NCI-H1092 (cell line): ENCODE measurements at regions not wholly inside any gene's neighbourhood (a gene's known extent, or its start where the extent isn't known, plus 50 kb on each side); places are given as distances from the start of the nearest gene placed in this dataset.

Experiments
- DNase-seq: peaks from one replicate; lab custom pipeline; 2025; lab: John Stamatoyannopoulos, UW

GRCh38 chr10:83250396-83250795, 888.9 kb upstream of the GHITM start:
- no peak for DNase-seq

DNA sequence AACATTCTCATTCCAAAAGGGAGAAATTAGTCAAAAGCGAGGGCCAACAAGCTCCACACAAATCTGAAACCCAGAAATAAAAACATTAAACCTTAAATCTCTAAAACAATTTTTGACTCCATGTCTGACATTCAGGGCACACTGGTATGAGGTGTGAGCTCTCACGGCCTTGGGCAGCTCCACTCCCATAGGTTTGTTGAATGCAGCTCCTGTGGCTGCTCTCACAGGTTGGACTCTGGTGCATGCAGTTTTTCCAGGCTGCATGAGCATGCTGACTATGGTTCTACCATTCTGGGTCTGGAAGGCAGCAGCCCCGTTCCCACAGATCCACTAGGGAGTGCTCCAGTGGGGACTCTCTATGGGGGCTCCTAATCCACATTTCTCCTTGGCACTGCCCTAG, 887.1 kb upstream of the GHITM start:
- DNase-seq = no peak

DNA sequence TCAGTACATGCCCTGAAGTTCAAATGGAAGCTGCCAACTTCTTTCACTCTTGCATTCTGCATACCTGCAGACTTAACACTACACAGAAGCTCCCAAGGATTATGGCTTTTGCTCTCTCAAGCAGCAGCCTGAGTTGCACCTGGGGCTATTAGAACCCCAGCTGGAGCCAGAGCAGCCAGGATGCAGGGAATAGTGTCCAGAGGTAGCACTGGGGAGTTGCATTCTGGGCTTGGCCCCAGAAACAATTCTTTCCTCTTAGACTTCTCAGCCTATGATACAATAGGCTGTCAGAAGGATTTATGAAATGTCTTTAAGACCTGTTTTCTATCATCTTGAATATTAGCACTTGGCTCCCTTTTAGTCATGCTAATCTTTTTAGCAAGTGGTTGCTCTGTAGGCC, 886.7 kb upstream of the GHITM start:
- DNase-seq = no peak

DNA sequence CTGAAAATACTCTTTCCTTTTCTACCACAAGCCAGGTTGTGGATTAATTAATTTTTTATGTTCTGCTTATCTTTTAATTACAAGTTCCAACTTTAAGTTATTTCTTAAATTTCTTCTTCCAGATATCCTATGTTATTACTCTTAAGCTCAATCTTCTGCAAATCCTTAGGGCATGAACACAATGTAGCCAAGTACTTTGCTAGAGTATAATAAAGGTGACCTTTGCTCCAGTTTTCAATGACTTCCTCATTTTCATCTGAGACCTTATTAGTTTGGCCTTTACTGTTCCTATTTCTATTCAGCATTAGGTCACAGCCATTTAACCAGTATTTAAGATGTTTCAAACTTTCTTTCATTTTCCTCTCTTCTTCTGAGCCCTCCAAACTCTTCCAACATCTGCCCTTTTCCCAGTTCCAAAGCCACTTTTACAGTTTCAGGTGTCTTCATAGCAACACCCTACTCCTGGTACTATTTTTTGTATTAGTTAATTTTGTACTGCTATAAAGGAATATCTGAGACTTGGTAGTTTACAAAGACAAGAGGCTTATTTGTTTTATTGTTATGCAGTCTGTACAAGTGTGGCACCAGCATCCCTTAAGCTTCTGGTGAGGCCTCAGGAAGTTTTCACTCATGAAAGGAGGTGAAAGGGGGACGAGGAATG, 886.2 kb upstream of the GHITM start:
- no peak for DNase-seq

DNA sequence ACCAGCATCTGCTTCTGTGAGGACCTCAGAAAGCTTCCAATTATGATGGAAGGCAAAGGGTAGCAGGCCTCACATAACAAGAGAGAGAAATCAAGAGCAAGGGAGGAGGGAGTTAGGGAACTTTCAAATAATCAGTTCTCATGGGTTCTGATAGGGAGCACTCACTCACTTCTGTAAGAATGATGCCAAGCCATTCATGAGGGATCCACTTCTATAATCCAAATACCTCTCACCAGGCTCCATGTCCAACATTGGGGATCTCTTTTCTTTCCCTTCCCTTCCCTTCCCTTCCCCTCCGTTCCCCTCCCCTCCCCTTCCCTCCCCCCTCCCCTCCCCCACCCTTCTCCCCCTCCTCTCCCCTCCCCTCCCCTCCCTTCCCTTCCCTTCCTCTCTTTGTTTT, 884.6 kb upstream of the GHITM start:
- DNase-seq = no peak

- DNase-seq = no peak
Observed at GRCh38 chr10:83262434-83262833, 876.9 kb upstream of the GHITM start.

DNA sequence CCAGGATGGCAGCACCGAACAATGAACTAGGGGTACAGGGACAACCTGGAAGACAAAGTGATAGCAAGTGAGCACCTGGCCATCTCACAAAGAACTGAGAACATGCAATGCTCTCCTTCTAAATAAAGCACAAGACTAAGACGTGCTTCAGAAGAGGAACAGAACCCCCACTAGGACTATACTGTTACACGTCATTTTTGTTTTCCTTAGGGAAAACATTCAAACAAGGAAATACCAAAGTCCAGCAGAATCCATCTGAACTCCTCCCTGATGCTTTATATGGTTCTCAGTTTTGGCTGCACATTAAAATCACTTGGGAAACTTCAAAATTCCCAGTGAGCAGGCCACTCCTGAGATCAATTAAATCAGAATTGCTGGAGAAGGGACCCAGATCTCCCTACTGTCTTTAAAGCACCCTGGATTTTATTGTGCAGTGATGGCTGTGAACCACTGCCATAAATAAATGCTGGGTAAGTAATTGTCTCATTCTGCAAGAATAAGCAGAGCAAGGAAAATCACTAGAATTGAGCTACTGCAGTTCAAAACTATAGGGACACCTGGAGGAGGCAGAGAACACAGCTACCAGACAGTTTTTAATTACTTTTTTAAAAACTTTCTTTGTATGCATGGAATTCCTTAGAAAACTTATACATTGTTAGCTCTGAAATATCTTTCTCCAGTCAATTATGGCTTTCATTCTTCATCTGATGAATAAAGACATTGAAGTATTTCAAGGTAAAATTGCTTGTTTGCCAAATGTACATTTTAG, 866.5 kb upstream of the GHITM start:
- DNase-seq = no peak

DNA sequence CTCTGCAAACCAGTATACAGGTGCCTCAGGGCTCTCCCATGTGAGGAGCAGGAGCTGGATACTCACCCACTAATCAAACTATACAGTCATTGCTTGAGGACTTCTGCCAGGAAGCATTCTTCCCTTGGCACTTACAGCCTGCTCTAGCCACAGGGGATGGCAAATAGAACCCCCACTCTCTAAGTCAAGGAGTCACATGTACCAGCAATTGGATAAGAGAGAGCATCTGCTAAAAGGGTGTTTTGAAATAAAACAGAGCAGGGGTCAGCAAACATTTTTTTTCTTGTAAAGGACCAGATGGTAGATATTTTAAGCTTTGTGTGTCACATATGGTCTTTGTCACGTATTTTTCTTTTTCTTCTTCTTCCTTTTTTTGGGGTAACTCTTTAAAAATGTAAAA, 865.2 kb upstream of the GHITM start:
- DNase-seq = no peak

DNA sequence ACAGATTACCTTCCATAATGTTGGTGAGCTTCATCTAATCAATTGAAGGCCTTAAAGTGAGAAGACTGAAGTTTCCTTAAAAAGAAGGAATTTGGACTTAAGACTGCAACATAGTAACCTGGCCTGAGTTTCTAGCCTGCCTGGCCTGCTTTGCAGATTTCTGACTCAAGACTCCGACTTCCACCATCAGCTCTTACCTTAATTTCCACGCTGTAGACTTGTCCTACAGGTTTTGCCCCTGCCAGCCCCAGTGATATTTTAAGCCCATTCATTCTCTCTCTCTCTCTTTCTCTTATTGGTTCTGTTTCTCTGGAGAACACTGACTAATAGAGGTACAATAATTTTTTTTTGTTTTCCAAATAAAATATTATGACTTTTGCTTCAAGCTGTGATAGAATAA, 862.3 kb upstream of the GHITM start:
- DNase-seq = no peak

GRCh38 chr10:83283151-83283550, 856.2 kb upstream of the GHITM start:
- DNase-seq = no peak

DNA sequence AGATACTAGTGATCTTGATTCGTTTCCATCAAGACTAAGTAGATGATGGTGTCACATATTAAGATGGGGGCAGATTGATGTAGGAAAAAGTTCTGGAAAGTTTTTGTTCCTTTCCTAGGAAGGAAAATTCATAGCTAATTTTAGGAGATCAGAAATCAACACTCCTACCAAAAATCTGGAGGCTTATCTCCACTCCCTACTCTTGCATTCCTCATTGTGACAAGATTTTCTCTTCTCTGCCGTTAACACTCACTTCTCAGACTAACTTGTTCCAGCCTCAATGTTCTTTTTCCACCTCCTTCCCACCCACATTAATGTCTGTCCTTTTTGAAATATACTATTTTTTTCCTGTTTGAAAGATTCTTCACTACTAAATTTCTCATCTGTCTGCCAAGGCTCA, 851.9 kb upstream of the GHITM start:
- no peak for DNase-seq

GRCh38 chr10:83289373-83289772, 849.9 kb upstream of the GHITM start:
- DNase-seq = no peak

DNA sequence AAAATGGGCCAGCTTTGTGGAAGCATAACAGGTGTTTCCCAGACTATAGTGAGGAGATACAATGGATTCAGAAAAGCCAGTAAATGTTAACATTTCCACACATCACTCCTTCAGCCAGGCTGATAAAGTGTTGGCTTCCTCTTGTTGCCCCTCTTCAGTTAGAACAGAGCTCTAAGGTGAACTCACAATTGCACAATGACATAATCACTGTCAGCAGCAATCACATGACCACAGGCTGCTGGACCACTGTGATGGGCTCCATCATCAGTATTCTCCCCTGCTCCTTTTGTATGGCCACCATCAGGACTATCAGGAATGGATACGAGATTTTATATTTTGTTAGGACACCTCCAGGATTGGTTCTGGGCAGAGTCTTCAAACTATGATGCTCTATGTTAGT, 849.4 kb upstream of the GHITM start:
- DNase-seq = no peak

DNA sequence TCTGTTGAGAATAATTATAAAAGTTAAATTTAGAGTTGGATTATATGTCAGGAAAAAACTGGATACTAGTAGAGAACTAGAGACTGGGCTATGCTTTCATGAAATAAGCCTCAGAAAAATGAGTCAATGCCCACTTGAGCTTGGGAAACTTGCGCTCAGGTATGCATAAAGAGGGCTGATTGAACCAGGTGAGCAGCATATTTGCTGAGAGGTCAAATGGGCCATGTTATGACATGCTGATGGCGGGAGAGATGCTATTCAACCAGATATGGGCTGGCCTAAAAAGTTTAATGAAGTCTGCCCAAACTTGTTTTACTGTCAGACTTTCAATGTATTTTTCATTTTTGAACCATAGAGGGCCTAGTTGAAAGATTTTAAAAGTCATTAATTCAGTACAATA, 837.6 kb upstream of the GHITM start:
- no peak for DNase-seq

DNA sequence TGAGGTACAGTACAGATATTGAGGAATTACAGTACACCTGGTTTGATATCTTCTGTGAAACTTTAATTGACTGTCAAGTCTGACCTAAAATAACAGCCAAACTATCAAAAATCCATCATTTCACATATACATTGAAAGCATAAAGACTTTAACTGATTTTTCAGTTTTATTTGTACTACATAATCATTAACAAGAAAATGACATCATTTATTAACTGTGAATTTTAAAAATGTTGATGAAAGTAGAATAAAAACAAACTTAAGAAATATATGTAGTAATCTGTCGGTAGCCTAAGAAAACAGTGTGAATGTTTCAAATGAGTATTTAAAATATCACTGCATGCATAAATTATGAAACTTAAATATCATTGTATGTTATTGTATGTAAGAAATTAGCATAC, 836.7 kb upstream of the GHITM start:
- DNase-seq = no peak

DNA sequence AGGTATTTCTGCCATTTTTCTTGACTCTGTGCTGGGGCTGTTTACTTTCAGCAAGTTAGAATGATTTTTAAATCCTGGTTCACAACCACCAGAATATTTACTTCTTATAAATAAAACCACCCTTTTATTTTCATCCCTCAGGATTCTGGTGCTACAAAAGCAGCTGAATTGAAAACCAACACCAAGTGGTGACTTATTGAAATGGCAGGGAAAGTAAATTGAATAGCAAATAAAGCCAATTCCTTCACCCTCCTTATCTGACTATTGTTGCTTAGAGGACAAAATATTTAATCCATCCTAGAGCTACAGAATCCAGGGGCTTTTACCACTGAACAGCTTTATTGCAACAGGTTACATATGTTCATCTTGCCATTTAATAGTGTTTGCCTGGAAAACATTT, 828.6 kb upstream of the GHITM start:
- DNase-seq = no peak

- no peak for DNase-seq
Observed at GRCh38 chr10:83312570-83312969, 826.7 kb upstream of the GHITM start.

DNA sequence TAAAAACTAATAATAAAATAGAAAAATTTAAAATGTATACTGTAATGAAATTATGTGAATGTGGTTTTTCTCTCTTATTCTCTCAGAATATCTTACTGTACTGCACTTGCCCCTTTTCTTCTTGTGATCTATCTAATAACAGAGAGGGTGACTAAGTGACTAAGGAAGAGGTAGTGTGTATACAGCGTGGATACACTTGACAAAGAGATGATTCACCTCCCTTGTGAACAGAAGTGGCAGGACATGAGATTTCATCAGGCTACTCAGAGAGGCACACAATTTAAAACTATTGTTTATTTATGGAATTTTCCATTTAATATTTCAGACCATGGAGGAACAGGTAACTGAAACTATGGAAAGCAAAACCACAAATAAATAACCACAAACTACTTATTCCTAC, 806.6 kb upstream of the GHITM start:
- no peak for DNase-seq

- DNase-seq = no peak
Observed at GRCh38 chr10:83333566-83333965, 805.7 kb upstream of the GHITM start.

DNA sequence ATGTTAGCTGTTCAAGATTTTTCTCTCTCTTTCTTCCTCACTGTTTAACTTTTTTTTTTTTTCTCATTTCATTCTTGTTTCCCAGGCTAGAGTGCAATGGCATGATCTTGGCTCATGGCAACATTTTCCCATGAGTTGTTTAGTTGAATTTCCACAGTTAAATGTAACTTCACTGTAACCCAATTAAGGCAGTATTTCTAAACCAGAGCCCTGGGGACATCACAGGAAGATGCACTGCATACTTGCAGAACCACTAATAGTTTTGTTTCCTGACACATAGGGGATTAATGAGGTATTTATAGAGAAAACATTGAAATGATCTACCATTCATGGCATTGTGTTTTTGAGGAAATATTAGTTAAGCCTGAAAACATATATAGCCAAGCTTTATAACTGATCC, 795.6 kb upstream of the GHITM start:
- no peak for DNase-seq

DNA sequence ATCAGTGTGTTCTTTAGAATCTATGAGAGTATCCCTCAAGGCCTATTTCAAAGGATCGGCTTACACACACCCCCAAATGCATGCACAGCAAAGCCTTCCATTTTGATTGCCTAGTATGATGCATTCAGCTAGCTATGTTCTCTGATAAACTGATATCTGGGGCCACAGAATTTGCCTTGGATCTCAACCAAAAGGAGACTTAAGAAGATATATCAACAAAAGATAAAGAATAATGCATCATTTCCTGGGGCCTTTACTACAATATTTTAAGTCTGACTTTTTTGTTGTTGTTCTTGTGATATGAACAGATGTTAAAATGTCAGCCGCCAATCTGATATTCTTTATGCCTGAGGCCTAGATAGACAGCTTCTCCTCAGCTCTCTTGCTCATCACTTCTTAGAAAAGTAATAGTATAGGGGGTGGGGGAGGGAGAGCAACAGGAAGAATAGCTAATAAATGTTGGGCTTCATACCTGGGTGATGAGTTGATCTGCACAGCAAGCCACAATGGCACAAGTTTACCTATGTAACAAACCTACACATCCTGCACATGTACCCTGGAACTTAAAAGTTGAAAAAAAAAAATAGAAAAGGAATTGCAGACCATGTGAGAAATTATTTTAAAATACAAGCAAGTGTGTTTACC, 792.9 kb upstream of the GHITM start:
- no peak for DNase-seq

DNA sequence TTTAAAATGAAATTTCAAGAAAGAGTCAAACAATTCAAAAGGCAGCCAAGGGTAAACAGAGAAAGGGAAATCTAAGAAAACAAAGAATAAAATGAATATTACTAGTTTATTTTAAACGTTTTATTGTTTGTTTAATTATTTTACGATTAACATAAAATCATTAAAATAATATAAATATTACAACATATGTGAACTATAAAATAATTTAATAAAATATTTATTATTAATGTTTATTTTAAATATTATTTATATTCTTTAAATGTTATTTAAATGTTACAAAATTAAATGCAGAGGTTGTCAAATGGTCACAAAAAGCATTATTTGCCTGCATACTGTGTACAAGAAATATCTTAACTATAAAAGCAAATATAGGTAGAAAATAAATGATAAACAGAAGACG, 786.7 kb upstream of the GHITM start:
- DNase-seq = no peak

- no peak for DNase-seq
Observed at GRCh38 chr10:83354456-83354855, 784.9 kb upstream of the GHITM start.

- no peak for DNase-seq
Observed at GRCh38 chr10:83357004-83357403, 782.3 kb upstream of the GHITM start.
